GM12864 (cell line): ENCODE measurements at regions not wholly inside any gene's neighbourhood (a gene's known extent, or its start where the extent isn't known, plus 50 kb on each side); places are given as distances from the start of the nearest gene placed in this dataset.

Experiments used
- DNase-seq: peaks from one replicate; pipeline ENCODE4 v3.0.0-alpha.2; 2011; ENCODE audit warnings: low read depth
- H3K4me3 ChIP-seq: 2 replicates; pipeline ENCODE4 v1.5.1; 2011; ENCODE audit warnings: mild to moderate bottlenecking, low read depth, low read length, control low read depth
- TF ChIP-seq, protein P1 (sequence below): IDR thresholded peaks from 2 replicates; pipeline ENCODE4 v1.5.1; 2011; ENCODE audit warnings: low read depth, mild to moderate bottlenecking, moderate library complexity, low read length, control low read depth, inconsistent platforms; ENCODE audit errors: missing control alignments

- no peak overlapping the region for H3K4me3 ChIP-seq
- DNase-seq = no peak
- TF ChIP-seq, protein P1, sequence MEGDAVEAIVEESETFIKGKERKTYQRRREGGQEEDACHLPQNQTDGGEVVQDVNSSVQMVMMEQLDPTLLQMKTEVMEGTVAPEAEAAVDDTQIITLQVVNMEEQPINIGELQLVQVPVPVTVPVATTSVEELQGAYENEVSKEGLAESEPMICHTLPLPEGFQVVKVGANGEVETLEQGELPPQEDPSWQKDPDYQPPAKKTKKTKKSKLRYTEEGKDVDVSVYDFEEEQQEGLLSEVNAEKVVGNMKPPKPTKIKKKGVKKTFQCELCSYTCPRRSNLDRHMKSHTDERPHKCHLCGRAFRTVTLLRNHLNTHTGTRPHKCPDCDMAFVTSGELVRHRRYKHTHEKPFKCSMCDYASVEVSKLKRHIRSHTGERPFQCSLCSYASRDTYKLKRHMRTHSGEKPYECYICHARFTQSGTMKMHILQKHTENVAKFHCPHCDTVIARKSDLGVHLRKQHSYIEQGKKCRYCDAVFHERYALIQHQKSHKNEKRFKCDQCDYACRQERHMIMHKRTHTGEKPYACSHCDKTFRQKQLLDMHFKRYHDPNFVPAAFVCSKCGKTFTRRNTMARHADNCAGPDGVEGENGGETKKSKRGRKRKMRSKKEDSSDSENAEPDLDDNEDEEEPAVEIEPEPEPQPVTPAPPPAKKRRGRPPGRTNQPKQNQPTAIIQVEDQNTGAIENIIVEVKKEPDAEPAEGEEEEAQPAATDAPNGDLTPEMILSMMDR = no peak
Measured at GRCh38 chr4:32196950-32197688, 1477.0 kb downstream of the PCDH7 start.

- DNase-seq = no peak
- no peak overlapping the region for H3K4me3 ChIP-seq
- TF ChIP-seq, protein P1 = no peak
Measured at GRCh38 chr4:32199639-32200038, 1479.5 kb downstream of the PCDH7 start.

GRCh38 chr4:32203340-32203739 is 1483.2 kb downstream of the PCDH7 start:
- H3K4me3 ChIP-seq = no peak overlapping the region
- TF ChIP-seq, protein P1 = no peak
- no peak for DNase-seq

DNA sequence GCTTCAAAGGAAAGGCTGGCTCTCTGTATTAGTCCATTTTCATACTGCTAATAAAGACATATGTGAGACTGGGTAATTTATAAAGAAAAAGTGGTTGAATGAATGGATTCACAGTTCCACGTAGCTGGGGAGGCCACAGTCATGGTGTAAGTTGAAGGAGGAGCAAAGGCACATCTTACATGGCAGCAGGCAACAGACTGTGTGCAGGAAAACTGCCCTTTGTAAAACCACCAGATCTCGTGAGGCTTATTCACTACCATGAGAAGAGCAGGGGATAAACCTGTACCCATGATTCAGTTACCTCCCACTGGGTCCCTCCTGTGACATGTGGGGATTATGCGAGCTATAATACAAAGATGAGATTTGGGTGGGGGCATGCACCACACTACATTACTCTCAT is 1486.6 kb downstream of the PCDH7 start:
- TF ChIP-seq, protein P1 = no peak
- no peak overlapping the region for H3K4me3 ChIP-seq
- DNase-seq = no peak

DNA sequence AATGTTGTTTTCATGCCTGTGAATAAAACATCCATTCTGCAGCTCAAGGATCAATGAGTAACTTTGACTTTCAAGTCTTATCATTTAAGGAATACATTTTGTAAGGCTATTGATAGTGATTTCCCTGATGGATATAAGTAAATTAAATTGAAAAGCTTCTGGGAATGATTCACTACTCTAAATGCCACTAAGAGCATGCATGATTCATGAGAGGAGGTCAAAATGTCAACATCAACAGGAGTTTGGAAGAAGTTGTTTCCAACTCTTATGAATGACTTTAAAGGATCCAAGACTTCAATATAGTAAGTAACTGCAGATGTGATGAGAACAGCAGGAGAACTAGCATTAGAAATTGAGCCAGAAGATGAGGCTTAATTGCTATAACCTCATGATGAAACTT is 1487.3 kb downstream of the PCDH7 start:
- no peak for DNase-seq
- no peak overlapping the region for H3K4me3 ChIP-seq
- TF ChIP-seq, protein P1 = no peak

- no peak overlapping the region for H3K4me3 ChIP-seq
- TF ChIP-seq, protein P1 = no peak
- DNase-seq = no peak
Measured at GRCh38 chr4:32215277-32215676, 1495.1 kb downstream of the PCDH7 start.

DNA sequence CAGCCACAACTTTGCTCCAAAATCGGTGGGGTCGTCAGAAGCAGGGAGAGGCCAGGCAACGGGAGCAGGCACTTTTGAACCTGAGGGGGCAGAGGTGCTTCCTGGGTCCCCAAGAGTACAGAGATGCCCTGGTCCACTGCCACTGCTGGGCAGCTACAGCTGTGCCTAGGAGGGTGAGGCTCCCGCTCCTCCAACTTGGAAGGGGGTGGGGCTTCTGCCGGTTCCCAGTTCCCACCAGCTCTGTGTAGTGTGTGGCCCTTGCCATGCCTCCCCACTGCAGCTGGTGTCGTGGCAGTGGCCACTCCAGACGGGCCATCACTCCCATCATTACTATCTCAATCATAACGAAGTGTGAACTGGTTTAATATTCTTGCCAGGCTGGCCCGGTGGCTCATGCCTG is 1496.3 kb downstream of the PCDH7 start:
- no peak for DNase-seq
- TF ChIP-seq, protein P1 = no peak
- no peak overlapping the region for H3K4me3 ChIP-seq
